ENCODE measurements at regions not wholly inside any gene's neighbourhood (a gene's known extent, or its start where the extent isn't known, plus 50 kb on each side); places are given as distances from the start of the nearest gene placed in this dataset.
A peak's percentile ranks its signal among the peaks of the same experiment; 100 is the strongest.

DNA sequence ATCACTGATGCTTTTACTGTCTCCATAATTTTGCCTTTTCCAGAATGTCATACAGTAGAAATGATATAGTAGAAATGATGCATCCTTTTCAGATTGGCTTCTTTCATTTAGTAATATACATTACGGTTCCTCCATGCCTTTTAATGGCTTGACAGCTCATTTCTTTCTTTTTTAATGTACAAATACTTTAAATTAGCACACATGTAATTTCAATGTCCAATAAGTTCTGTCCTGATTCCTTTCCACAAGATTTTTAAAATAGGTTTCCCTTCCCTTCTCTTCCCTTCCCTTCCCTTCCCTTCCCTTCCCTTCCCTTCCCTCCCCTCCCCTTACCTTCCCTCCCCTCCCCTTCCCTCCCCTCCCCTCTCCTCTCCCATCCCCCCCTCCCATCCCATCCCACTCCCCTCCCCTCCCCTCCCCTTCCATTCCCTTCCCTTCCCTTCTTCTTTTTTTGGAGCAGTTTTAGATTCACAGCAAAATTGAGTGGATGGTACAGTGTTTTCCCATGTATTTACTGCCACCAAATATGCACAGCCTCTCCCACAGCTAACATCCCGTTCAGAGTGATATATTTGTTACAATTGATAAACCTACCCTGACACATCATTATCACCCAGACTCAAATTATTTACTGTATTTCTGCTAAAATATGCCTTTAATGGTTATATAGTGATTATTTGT, 398.8 kb downstream of the RNF144B start:
- no peak for DNase-seq

DNA sequence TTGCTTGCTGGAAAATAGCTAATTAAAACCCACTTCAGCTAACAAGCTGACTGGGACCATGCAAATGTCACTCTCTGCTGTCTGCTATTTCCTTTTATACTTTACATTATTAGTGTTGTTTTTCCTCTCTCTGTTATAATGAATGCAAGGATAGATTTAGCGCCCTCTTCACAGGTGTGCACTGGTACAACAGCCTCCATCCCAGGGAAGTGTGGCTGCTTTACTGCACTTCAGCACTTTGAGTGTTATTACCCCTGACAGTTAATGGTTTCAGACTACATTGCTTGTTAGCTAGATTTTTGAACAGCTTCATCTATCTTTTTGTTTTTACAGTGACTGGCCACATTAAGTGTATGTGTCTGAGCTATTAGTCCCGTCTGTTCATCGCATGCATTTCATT, 405.7 kb downstream of the RNF144B start:
- DNase-seq: peak; percentile 9 to 72 (median 26)

DNA sequence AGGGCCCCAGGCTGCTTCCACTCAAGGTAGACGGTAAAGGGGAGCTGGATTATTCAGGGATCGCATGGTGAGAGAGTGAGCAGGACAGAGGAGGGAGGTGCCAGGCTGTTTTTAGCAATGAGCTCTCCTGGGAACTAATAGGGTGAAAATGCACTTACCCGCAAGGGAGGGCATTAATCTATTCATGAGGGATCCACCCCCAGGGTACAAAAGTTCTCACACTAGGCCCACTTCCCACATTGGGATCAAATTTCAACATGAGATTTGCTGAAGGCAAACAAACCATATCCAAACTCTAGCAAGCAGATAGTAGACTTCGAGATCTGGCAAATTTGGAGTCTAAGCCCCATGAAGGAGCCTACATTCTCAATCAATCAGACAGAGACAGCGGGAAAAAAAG, 408.6 kb downstream of the RNF144B start:
- DNase-seq: no peak

DNA sequence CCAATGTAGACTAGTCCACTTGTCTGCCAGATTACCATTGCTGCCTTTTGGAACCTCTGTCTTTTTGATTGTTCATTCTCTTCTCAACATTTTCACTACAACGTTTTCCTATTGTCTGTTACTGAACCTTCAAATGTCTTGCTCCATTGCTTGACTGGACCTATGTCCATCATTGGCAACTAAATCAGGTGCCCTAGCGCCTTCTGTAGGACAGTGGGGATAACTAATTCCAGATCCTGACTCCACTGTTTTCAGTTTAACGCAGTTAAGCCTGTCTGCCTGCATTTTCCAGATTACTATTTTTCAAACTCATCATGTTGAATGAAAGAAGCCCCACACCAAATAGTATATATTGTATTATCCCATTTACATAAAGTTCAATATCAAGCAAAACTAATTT, 433.6 kb downstream of the RNF144B start:
- DNase-seq: no peak

DNA sequence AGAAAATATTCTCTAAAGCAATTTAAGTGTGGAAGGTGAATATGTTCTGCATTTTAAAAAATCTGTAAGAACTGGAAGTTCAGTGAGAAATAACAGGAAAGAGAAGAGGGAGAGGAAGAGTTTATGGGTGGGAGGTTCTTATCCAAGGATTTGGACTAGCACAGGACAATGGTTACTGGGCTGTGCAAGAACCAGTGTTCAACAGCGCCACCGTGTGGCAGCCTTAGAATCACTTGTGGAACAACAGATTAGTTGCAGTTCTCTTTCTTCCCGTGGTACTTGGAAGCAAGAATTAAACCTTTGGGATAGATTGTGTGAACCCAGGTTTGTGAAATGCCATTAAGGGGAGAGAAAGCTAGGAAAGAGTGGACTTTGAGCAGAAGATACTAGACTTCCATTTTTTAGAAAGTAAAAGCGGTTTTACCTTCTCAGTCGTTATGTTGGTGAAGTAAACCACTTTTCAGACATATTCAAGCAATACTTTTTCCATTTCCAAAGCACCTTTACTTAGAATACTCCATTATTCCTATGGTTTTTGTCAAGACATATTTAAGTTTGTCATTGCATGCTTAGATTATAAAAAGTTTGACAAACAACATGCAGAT, 436.7 kb downstream of the RNF144B start:
- DNase-seq: peak in 1 of 3 experiments; percentile 2

DNA sequence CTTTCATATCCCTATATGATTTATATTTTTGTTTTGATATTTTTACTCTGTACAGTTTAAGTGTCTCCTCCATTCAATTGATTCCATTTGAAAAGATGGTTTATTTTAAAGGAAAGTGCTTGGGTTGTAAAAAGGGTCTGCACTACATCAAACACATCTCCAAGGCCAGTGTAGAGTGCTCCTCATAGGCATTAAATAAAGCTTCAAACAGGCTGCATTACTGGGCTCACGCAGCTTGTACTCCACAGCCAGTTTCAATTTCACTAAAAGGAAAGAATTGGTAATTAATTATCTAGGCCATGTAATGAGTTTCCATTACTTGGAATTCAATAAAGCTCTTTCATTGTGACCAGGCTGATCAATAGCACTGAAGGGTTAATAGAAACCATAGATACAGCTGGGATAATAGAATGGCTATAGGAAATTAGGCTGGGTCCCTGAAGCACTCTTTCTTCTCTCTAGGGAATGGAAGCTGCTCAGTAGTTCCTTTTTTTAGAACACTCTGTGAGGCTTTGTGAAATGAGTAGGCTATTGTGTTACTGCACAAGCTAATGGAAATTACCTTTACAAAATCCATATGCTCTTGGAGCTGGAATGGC, 442.2 kb downstream of the RNF144B start:
- DNase-seq: peak in 1 of 3 experiments; percentile 34

DNA sequence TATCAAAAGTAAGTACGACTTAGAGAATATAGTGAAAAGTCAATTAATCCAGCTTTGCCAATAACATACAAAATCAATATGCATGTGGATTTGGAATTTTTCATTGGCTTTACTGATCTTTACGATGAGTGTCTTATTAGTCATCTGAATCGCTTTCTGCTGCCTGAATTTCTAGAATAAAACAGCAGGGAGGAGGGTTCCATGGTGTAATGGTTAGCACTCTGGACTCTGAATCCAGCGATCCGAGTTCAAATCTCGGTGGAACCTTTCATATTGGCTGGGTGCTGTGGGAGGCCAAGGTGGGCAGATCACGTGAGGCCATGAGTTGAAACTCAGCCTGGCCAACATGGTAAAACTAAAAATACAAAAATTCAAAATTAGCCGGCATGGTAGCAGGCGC, 448.8 kb downstream of the RNF144B start:
- no peak for DNase-seq

DNA sequence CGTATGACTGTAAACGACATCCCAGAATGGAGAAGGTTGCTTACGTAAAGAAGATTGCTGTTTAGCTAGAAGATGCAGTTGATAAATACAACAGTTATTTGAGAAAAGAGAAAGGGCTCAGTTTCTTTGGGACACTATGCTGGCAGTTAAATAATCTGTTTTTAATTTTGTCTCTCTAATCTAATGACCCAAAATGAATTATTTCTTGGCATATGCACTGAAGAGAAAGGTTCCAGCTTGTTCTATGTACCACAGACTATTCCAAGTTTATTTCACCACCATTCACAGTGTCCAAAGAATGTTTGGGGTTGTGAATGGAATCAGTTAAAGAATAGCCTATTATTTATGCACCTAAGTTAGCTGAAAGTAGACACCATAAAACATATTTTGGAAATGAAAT, 449.9 kb downstream of the RNF144B start:
- no peak for DNase-seq

DNA sequence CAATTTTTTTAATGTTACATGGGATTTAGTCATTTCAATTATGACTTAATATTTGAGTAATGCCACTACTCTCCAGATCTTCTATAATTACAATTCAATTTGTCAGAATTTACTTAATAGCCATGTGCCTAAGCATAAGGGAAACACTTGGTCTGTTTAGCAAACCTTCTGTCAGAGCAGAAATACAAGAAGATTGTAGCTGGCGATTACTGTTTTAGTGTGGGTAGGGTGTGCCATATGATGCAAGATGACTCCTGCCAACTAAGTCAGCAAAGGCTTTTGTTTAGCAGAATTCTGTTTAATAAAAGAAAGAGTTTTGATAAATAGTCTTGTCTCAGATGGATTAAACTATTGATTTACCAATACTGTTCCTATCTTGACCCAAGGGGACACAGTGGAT, 455.4 kb downstream of the RNF144B start:
- DNase-seq: no peak

DNA sequence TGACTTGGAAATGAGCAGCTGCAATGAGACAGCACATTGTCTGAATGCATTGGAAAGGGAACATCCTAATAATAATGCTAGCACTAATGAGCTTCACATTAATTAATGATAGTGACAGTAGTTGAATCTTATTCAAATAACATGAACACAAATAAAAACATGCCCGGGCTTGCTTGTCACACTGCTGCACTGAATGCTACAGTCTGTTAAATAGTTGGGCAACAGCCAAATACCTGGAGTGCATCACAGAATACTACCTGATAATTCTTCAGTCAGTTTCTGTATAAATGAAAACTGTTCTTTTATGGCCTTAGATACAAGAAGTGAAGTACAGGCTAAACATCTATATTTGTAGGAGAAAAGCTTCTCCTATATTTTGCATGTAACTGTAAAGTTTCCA, 458.7 kb downstream of the RNF144B start:
- DNase-seq: peak in 1 of 3 experiments; percentile 41

DNA sequence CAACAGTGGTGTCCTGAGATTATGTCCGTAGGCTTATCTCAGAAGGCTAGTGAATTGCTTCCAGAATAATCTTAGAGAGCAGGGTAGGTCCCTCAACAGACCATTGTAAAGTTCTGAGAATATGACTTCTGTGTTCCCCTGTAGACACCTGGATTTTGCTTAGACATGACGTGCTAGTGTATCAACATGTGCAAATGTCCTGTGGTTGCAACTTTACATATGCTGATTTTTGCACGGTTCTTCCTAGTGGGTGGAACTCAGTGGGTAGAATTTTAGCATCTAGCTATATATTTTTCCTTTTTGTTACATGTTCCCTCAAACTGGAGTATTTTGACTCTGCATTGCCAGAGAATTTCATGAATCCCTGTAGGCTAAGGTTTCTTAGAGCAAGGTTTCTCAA, 459.2 kb downstream of the RNF144B start:
- DNase-seq: no peak

DNA sequence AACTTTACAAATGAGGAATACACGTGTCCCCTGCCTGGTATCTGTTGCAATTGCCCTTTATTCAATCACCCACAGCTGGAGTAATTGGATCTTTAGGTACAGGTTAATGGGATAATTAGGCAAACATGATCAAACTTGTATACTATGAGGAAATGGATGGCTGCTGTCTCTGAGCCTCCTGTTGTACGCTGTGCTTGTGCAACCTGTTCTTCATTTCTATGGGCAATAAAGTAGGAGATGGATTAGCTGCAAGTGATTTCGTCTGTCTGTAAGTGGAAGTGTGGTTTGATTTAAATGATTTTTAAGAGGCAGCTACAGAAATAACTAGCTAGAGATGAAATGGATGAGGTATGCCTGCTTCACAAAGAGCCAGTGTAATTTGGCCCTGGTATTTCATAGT, 474.1 kb downstream of the RNF144B start:
- peak; percentile 59 to 92 (median 76) for DNase-seq

DNA sequence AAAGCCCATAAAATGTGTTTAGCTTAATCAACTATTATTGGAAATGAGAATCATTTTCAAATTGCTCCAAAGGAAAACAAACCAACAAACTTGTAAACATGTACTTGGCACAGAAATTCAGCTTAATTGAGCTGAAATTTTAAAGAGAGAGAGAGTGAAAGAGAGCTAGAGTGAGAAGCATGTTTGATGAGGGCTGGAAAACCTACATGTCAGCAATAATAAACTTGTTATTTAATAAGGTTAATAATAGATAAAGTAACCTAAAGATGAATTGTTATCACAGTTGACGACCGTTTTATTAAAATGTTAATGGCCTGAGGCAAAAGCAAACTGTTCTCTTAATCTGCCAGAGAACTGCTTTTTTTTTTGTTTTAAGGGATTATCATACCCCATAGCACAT, 496.1 kb downstream of the RNF144B start:
- DNase-seq: no peak

DNA sequence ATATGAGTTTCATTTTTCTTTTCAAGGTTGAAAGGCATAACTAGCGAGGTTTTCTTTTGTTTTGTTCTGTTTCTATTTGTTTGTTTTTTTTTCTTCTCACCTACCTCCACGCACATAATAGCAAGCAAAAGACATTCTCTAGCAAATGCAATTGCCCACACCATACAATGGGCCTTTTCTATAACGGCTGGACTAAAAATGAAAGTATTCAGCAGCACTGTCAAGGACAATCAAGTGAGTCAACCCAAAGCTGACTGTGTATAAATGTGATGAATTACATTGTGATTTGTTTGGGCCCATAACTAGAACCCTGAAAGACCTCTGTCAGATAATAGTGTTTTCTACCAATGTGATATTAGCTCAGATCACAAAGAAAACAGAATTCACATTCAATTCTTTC, 496.7 kb downstream of the RNF144B start:
- no peak for DNase-seq

DNA sequence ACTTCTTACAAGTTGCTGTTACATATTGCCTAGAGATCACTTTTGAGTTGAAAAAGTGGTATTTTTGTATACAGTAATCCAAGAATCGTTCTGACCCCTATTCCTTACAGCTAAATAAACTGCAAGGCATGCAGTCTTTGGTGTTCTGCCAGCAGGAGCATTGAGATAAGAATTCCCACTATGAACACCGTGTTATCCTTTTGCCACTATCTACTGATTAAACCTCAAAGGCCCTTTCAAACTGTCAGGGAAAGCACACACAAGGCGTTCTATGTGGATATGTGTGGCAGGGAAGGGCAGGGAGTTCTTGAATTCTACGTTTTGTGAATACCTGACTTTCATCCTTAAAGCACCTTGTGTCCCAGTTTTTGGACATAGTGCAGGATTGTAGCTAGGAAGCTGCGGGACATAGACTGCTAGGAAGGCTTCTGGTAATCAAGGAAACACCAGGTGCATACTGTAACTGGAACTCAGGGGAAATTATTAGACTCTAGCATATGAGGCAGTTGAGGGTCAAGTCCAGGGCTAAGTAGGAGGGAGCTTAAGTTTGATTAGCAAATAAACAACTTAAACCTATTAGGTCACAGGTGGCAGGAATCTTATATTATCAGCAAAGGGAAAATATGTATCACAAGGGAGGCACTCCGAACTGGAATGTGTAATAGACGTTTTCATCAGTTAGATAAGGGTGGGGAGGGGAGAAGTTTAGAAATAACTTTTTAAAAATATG, 506.6 kb downstream of the RNF144B start:
- DNase-seq: peak in 1 of 3 experiments; percentile 26

DNA sequence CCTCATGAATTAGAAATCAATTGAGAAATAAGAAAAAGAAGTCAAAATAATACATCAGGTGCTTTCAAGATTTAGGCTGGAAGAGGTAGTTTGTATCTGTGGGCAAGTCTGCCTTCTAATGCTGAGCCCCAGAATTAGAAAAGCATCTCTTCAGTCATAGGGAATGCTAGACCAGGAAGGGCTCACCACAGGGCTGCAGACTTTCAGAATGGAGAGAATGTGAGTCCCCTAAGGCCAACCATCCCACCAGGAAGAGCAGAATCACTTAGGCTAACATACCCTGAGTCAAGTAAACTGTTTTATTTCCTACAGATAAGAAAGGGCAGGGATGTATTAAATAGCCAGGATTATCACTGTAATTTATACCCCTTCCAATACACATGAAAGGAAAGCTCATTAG, 510.2 kb downstream of the RNF144B start:
- no peak for DNase-seq

DNA sequence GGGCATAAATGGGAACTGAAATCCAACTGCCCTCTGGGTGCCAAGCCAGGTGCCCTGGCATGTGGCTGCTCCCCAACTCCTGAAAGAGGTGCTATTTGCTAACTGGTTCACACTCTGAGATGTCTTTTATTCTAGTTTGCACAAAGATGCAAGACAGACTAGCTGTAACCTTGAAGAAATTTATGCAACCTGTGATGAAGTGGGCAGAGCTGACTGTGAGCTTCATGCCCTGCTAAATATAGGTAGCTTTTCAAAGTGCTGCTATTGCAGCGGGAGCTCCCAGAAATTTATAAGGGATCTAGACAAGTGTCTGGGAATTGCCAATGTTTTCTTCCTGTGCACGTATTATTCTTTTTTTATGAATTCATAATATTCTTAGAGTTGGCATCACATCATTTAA, 517.5 kb downstream of the RNF144B start:
- DNase-seq: no peak

DNA sequence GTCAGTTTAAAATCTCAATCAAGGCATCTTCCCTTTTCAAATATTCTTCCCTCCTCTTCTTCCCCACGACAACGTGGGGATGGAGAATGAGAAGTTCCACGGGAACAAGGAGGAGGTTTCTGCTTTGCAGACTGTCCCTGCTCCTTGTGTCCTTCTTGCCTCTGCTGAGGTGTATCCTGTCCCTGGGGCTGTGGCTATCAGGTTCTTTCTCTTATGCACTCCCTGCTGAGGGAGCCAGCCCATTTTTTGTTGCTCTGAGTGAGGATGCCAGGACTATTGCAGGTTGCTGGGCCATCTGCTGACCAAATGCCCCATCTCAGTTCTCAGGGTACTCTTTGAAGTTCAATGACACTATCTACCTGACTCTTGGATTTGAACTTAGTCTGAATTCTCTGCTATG, 533.6 kb downstream of the RNF144B start:
- peak in 1 of 3 experiments; percentile 25 for DNase-seq

DNA sequence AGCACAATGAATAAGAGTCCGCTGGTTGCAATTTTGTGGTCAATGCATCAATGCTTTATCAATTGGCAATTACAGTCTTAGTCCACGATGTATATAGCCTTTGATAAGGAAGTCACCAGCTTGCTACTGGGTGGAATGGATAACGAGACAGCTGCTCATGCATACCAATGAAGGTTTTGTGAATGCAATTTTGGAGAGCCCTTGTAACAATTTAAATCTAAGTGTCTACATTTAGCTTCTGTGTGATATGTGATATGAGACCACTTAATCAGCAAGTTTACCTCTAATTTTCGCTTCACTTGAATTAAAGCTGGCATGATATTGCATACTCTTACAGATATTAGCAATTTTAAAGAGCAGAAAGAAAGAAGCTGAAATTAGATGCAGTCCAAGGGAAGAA, 543.9 kb downstream of the RNF144B start:
- DNase-seq: peak in 1 of 3 experiments; percentile 34

DNA sequence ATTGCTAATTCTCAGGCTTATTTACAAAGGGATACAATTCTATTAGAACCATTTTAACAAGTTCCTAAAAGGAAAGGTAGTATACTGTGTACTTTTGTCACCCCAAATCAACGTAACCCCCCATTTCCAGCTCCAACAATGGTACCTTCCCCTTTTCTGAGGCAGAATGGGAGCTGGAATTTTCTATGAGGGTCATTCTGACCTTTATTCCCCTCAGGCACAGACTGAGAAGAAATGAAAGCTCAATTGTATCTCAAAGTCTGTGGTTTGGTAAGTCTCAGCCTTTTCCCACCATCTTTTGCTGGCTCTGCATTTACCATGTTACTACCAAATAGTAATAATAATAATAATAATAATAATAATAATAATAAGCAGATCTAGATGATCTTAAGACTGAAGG, 571.0 kb downstream of the RNF144B start:
- DNase-seq: no peak

DNA sequence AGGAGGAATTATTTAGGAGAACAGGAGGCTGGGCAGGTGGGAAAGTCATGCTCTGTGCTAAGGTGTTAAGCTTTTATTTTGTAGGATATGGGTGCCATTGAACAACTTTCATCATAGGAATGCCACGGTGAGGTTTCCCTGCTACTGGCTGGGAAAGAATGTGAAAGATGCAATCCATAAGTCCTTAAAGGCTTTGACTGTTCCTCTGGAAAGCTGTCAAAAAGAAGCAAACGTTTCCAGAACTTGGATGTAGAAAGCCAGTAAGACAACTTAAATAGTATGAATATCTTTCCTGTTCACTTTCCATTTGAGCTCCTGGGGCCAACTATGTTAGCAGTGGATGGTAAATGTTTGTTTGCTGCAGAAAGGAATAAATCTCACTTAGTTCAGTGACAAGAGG, 574.4 kb downstream of the RNF144B start:
- DNase-seq: no peak

DNA sequence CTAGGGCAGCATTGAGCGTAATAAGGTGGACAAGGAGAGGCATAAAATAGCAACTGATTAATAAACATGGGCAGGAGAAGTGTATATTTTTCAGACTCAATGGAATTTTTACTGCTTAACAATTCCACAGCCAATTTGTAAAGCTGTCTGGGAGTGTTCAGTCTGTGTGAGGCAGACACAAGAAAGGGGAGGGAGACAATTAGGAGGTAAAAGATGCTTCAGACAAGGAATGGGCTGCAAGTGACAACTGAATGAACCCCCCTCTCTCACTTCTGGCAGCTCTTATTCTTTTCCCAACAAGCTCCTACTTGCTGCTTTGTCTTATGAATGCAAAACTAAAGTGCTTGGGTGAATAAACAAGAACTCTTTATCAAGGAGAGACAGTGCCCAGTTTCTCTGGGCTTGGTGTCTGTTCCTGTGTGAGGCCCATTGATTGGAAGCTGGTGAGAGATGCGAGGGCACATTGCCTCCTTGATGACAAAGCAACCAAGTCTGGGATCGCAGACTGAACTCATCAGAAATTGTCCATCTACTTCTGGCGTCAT, 575.3 kb downstream of the RNF144B start:
- no peak for DNase-seq

DNA sequence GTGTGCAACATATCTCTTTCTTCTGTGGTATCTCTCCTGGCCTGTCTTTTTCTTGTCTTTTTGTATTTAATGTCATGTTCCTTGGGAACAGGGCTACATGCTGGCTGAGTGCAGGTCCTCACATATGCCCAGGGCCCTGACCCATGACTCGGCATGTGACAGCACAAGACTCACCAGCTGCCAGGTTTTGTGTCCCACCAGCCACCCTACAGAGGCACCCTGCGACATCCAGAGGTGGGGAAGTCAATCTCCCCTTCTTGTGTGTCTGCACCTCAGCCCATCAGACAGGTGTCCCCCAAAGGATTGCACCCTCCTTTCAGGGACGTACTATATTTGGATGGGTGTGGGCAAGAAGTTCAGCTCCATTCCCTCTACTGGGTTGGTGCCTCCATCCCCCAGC, 576.3 kb downstream of the RNF144B start:
- DNase-seq: no peak

DNA sequence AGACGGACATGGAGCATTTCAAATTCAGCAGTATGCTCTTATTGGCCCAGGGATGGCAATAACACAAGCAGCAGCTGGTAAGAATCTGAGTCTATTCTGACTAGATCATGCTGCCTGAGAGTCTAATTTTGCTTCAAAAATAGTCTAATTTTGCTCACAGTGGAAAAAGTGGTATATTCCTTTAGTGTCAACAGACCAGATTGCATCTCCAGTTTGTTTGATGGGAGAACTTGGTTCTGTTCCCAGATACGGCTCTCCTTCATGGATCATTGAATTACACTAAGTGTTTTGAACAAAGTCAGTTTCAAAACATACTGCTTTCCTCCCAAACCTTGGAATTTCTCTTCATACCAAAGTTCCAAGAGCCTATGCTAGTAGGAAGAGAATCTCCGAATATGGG, 586.1 kb downstream of the RNF144B start:
- DNase-seq: no peak

Measured in NCI-H1417 (cell line).